DND-41 (cell line): ENCODE measurements at regions not wholly inside any gene's neighbourhood (a gene's known extent, or its start where the extent isn't known, plus 50 kb on each side); places are given as distances from the start of the nearest gene placed in this dataset.

ENCODE experiments used
- EZH2 ChIP-seq: IDR thresholded peaks from 3 replicates; pipeline ENCODE4 v1.6.1; 2012; ENCODE audit warnings: borderline replicate concordance, low read depth, mild to moderate bottlenecking, moderate library complexity, low read length, inconsistent platforms; ENCODE audit not compliant: severe bottlenecking
- TF ChIP-seq, protein P1 (sequence below): IDR thresholded peaks from 2 replicates; pipeline ENCODE4 v1.5.1; 2012; ENCODE audit warnings: borderline replicate concordance, low read length, moderate library complexity, mild to moderate bottlenecking; ENCODE audit not compliant: poor library complexity, severe bottlenecking; ENCODE audit errors: extremely low read depth

DNA sequence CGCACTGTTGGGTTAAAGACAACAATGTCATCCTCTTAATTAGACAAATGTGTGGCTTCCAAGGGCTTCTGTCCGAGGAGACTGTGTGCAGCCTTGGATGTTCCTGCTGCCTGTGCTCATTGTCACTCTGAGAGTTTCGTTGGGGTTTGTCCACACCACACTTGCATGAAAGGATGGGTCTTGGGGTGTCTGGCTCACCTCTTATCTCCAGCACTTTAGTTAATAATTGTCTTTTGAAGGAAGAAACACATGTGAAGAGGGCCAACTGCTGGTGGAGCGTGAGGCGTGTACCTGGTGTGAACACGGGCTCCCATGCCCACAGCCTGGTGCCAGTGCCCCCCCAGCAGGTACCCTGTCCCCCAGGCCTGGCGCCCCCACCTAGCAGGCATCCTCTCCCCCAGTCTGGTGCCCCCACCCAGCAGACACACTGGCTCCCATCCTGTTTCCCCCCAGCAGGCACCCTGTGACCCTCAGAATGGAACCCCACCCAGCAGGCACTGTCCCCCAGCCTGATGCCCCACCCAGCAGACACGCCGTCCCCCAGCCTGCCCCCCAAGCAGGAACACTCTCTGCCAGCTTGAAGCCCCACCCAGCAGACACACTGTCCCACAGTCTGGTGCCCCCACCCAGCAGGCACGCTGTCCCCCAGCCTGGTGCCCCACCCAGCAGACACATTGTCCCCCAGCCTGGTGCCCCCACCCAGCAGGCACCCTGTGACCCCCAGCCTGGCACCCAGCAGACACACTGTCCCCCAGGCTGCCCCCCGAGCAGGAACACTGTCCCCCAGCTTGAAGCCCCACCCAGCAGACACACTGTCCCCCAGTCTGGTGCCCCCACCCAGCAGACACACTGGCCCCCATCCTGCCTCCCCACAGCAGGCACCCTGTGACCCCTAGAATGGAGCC lies 96.3 kb upstream of the TMEM18 start:
- TF ChIP-seq, protein P1, sequence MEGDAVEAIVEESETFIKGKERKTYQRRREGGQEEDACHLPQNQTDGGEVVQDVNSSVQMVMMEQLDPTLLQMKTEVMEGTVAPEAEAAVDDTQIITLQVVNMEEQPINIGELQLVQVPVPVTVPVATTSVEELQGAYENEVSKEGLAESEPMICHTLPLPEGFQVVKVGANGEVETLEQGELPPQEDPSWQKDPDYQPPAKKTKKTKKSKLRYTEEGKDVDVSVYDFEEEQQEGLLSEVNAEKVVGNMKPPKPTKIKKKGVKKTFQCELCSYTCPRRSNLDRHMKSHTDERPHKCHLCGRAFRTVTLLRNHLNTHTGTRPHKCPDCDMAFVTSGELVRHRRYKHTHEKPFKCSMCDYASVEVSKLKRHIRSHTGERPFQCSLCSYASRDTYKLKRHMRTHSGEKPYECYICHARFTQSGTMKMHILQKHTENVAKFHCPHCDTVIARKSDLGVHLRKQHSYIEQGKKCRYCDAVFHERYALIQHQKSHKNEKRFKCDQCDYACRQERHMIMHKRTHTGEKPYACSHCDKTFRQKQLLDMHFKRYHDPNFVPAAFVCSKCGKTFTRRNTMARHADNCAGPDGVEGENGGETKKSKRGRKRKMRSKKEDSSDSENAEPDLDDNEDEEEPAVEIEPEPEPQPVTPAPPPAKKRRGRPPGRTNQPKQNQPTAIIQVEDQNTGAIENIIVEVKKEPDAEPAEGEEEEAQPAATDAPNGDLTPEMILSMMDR, result no peak
- no peak for TF ChIP-seq EZH2
